Left forelimb (tissue), 1 donor: ENCODE measurements at regions not wholly inside any gene's neighbourhood (a gene's known extent, or its start where the extent isn't known, plus 50 kb on each side); places are given as distances from the start of the nearest gene placed in this dataset.

Experiments used
- DNase-seq: peaks from one replicate; pipeline ENCODE4 v3.0.0-alpha.2; 2018; ENCODE audit warnings: low spot score

GRCh38 chr18:79627750-79628294 is 51.8 kb upstream of the CTDP1 start:
- DNase-seq, result no peak

DNA sequence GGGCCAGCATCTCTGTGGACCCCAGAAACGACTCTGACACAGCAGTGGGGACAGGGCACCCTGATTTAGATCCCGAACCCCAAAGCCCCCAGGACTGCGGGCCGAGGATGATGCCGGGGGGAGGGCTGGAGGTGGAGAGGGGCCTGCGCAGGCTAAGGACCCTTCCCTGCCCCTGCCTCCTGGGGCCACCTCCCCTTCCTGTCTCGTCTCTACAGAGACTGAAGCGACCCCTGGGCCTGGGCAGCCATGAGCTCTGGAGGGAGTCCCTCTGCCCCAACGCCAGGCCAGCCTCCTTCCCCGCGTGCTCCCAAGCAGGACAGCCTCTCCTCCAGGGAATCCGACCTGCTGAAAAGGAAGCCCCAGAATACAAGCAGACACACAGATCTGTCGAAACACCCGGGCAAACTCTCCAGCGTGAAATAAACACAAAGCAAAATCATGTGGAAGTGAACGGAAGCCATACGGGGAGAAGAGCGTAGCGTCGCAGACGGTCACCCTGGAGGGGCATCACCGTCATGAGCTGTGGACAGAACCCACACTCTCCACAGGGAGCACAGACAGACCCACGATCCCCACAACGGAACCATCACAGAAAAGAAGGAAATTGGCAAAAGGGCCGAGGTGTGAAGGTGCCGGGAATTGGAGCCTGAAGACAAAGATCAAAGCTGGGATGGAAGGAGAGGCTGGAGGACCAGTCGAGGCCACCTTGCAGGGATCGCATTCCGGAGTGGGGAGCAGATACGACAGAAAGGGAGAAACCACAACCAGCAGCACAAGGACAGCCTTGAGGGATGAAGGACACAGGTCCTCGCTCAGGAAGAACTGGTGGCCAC is 51.0 kb upstream of the CTDP1 start:
- no peak for DNase-seq

DNA sequence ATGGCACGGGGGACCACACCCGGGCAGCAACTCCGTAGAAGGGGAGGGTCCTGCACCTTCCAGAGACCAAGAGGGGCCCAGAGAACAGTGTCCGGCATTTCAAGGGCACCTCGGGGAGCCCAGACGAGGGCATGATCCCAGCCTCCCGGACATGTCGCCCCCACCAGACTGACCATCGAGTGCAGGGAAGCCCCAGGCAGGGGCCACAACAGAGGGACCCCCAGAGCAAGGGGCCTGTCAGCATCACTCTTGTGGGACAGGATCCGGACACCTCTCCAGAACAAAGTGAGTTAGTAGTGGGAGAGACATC is 50.4 kb upstream of the CTDP1 start:
- peak; percentile 38 for DNase-seq

GRCh38 chr18:79629606-79630005 is 50.0 kb upstream of the CTDP1 start:
- peak; percentile 31 for DNase-seq
